AG09319 (cell line): ENCODE measurements at regions not wholly inside any gene's neighbourhood (a gene's known extent, or its start where the extent isn't known, plus 50 kb on each side); places are given as distances from the start of the nearest gene placed in this dataset.

Source experiments
- DNase-seq: peaks from one replicate; pipeline ENCODE4 v3.0.0-alpha.2; 2010; ENCODE audit warnings: low read depth; ENCODE audit errors: extremely low read depth
- CTCF ChIP-seq: IDR thresholded peaks from 2 replicates; pipeline ENCODE4 v1.5.1; 2011; ENCODE audit warnings: low read depth, mild to moderate bottlenecking, inconsistent platforms, low read length, moderate library complexity

- TF ChIP-seq CTCF, result no peak
- no peak for DNase-seq
Measured at GRCh38 chr5:32842813-32843530, 131.9 kb downstream of the NPR3 start.

GRCh38 chr5:32843531-32843895, 132.4 kb downstream of the NPR3 start:
- no peak for DNase-seq
- TF ChIP-seq CTCF, result no peak

- TF ChIP-seq CTCF, result no peak
- no peak for DNase-seq
Measured at GRCh38 chr5:32845171-32845570, 134.1 kb downstream of the NPR3 start.

GRCh38 chr5:32848120-32848519, 137.0 kb downstream of the NPR3 start:
- no peak for TF ChIP-seq CTCF
- no peak for DNase-seq

- DNase-seq, result no peak
- no peak for TF ChIP-seq CTCF
Measured at GRCh38 chr5:32848681-32849080, 137.6 kb downstream of the NPR3 start.

GRCh38 chr5:32850817-32851496, 139.8 kb downstream of the NPR3 start:
- TF ChIP-seq CTCF, result no peak
- DNase-seq, result no peak

- TF ChIP-seq CTCF, result no peak
- DNase-seq, result no peak
Measured at GRCh38 chr5:32851559-32852173, 140.5 kb downstream of the NPR3 start.
